ENCODE measurements at regions not wholly inside any gene's neighbourhood (a gene's known extent, or its start where the extent isn't known, plus 50 kb on each side); places are given as distances from the start of the nearest gene placed in this dataset.

GRCh38 chr2:14942987-14943386 lies 310.5 kb downstream of the LRATD1 start:
- Histone ChIP-seq H3K27me3 (replicated peaks; ENCODE audit: control insufficient read depth, insufficient read depth, low read length, poor library complexity, severe bottlenecking) (no peaks in the 10 kb centered on the region), H3K4me3 (ENCODE audit: insufficient read depth, low read depth, low read length, poor library complexity, severe bottlenecking) (no peak overlapping the region), H3K4me1 (ENCODE audit: control insufficient read depth, insufficient read depth, low read length, poor library complexity, severe bottlenecking) (no peaks in the 10 kb centered on the region), H3K9me3 (ENCODE audit: control insufficient read depth, low read length) (no peaks in the 10 kb centered on the region), H3K36me3 (ENCODE audit: control insufficient read depth, insufficient read depth, low read length) (no peaks in the 10 kb centered on the region), H3K27ac (ENCODE audit: insufficient read depth, low read length, poor library complexity, severe bottlenecking) (no peak overlapping the region)
- no peak for DNase-seq

- no peaks in the 10 kb centered on the region for H3K4me1 ChIP-seq (ENCODE audit: control insufficient read depth, insufficient read depth, low read length, poor library complexity, severe bottlenecking)
- H3K27ac ChIP-seq (ENCODE audit: insufficient read depth, low read length, poor library complexity, severe bottlenecking), result no peak overlapping the region
- no peaks in the 10 kb centered on the region for H3K36me3 ChIP-seq (ENCODE audit: control insufficient read depth, insufficient read depth, low read length)
- H3K4me3 ChIP-seq (ENCODE audit: insufficient read depth, low read depth, low read length, poor library complexity, severe bottlenecking), result no peak overlapping the region
- no peaks in the 10 kb centered on the region for H3K27me3 ChIP-seq (replicated peaks; ENCODE audit: control insufficient read depth, insufficient read depth, low read length, poor library complexity, severe bottlenecking)
- no peak for DNase-seq
- H3K9me3 ChIP-seq (ENCODE audit: control insufficient read depth, low read length), result no peaks in the 10 kb centered on the region
Observed at GRCh38 chr2:14944562-14945346, 312.2 kb downstream of the LRATD1 start.

- Histone ChIP-seq H3K27me3 (replicated peaks; ENCODE audit: control insufficient read depth, insufficient read depth, low read length, poor library complexity, severe bottlenecking) (no peaks in the 10 kb centered on the region), H3K9me3 (ENCODE audit: control insufficient read depth, low read length) (no peaks in the 10 kb centered on the region), H3K4me3 (ENCODE audit: insufficient read depth, low read depth, low read length, poor library complexity, severe bottlenecking) (no peak overlapping the region), H3K27ac (ENCODE audit: insufficient read depth, low read length, poor library complexity, severe bottlenecking) (no peak overlapping the region), H3K36me3 (ENCODE audit: control insufficient read depth, insufficient read depth, low read length) (no peaks in the 10 kb centered on the region), H3K4me1 (ENCODE audit: control insufficient read depth, insufficient read depth, low read length, poor library complexity, severe bottlenecking) (no peaks in the 10 kb centered on the region)
- no peak for DNase-seq
Observed at GRCh38 chr2:14951569-14952285, 319.2 kb downstream of the LRATD1 start.

GRCh38 chr2:14952400-14952963 lies 320.0 kb downstream of the LRATD1 start:
- no peaks in the 10 kb centered on the region for H3K4me1 ChIP-seq (ENCODE audit: control insufficient read depth, insufficient read depth, low read length, poor library complexity, severe bottlenecking)
- no peak for DNase-seq
- no peak overlapping the region for H3K4me3 ChIP-seq (ENCODE audit: insufficient read depth, low read depth, low read length, poor library complexity, severe bottlenecking)
- H3K27ac ChIP-seq (ENCODE audit: insufficient read depth, low read length, poor library complexity, severe bottlenecking), result no peak overlapping the region
- H3K9me3 ChIP-seq (ENCODE audit: control insufficient read depth, low read length), result no peaks in the 10 kb centered on the region
- no peaks in the 10 kb centered on the region for H3K27me3 ChIP-seq (replicated peaks; ENCODE audit: control insufficient read depth, insufficient read depth, low read length, poor library complexity, severe bottlenecking)
- no peaks in the 10 kb centered on the region for H3K36me3 ChIP-seq (ENCODE audit: control insufficient read depth, insufficient read depth, low read length)

GRCh38 chr2:14960686-14961324 lies 328.3 kb downstream of the LRATD1 start:
- H3K27ac ChIP-seq (ENCODE audit: insufficient read depth, low read length, poor library complexity, severe bottlenecking), result no peak overlapping the region
- no peaks in the 10 kb centered on the region for H3K4me1 ChIP-seq (ENCODE audit: control insufficient read depth, insufficient read depth, low read length, poor library complexity, severe bottlenecking)
- no peak for DNase-seq
- H3K27me3 ChIP-seq (replicated peaks; ENCODE audit: control insufficient read depth, insufficient read depth, low read length, poor library complexity, severe bottlenecking), result no peaks in the 10 kb centered on the region
- no peaks in the 10 kb centered on the region for H3K36me3 ChIP-seq (ENCODE audit: control insufficient read depth, insufficient read depth, low read length)
- no peak overlapping the region for H3K4me3 ChIP-seq (ENCODE audit: insufficient read depth, low read depth, low read length, poor library complexity, severe bottlenecking)
- H3K9me3 ChIP-seq (ENCODE audit: control insufficient read depth, low read length), result no peaks in the 10 kb centered on the region

GRCh38 chr2:14967729-14968128 lies 335.2 kb downstream of the LRATD1 start:
- H3K4me3 ChIP-seq (ENCODE audit: insufficient read depth, low read depth, low read length, poor library complexity, severe bottlenecking), result no peak overlapping the region
- H3K4me1 ChIP-seq (ENCODE audit: control insufficient read depth, insufficient read depth, low read length, poor library complexity, severe bottlenecking), result no peaks in the 10 kb centered on the region
- no peak for DNase-seq
- H3K27ac ChIP-seq (ENCODE audit: insufficient read depth, low read length, poor library complexity, severe bottlenecking), result no peak overlapping the region
- no peaks in the 10 kb centered on the region for H3K27me3 ChIP-seq (replicated peaks; ENCODE audit: control insufficient read depth, insufficient read depth, low read length, poor library complexity, severe bottlenecking)
- no peaks in the 10 kb centered on the region for H3K36me3 ChIP-seq (ENCODE audit: control insufficient read depth, insufficient read depth, low read length)
- H3K9me3 ChIP-seq (ENCODE audit: control insufficient read depth, low read length), result no peaks in the 10 kb centered on the region

GRCh38 chr2:14975381-14975780 lies 342.9 kb downstream of the LRATD1 start:
- Histone ChIP-seq H3K4me3 (ENCODE audit: insufficient read depth, low read depth, low read length, poor library complexity, severe bottlenecking) (no peak overlapping the region), H3K4me1 (ENCODE audit: control insufficient read depth, insufficient read depth, low read length, poor library complexity, severe bottlenecking) (no peaks in the 10 kb centered on the region), H3K36me3 (ENCODE audit: control insufficient read depth, insufficient read depth, low read length) (no peaks in the 10 kb centered on the region), H3K27me3 (replicated peaks; ENCODE audit: control insufficient read depth, insufficient read depth, low read length, poor library complexity, severe bottlenecking) (no peaks in the 10 kb centered on the region), H3K9me3 (ENCODE audit: control insufficient read depth, low read length) (no peaks in the 10 kb centered on the region), H3K27ac (ENCODE audit: insufficient read depth, low read length, poor library complexity, severe bottlenecking) (no peak overlapping the region)
- DNase-seq, result no peak

- no peak overlapping the region for H3K4me3 ChIP-seq (ENCODE audit: insufficient read depth, low read depth, low read length, poor library complexity, severe bottlenecking)
- no peaks in the 10 kb centered on the region for H3K9me3 ChIP-seq (ENCODE audit: control insufficient read depth, low read length)
- DNase-seq, result no peak
- H3K27ac ChIP-seq (ENCODE audit: insufficient read depth, low read length, poor library complexity, severe bottlenecking), result no peak overlapping the region
- H3K27me3 ChIP-seq (replicated peaks; ENCODE audit: control insufficient read depth, insufficient read depth, low read length, poor library complexity, severe bottlenecking), result no peaks in the 10 kb centered on the region
- no peaks in the 10 kb centered on the region for H3K36me3 ChIP-seq (ENCODE audit: control insufficient read depth, insufficient read depth, low read length)
- no peaks in the 10 kb centered on the region for H3K4me1 ChIP-seq (ENCODE audit: control insufficient read depth, insufficient read depth, low read length, poor library complexity, severe bottlenecking)
Observed at GRCh38 chr2:14977021-14977420, 344.5 kb downstream of the LRATD1 start.

- no peaks in the 10 kb centered on the region for H3K9me3 ChIP-seq (ENCODE audit: control insufficient read depth, low read length)
- H3K36me3 ChIP-seq (ENCODE audit: control insufficient read depth, insufficient read depth, low read length), result no peaks in the 10 kb centered on the region
- no peak for DNase-seq
- H3K4me1 ChIP-seq (ENCODE audit: control insufficient read depth, insufficient read depth, low read length, poor library complexity, severe bottlenecking), result no peaks in the 10 kb centered on the region
- no peak overlapping the region for H3K27ac ChIP-seq (ENCODE audit: insufficient read depth, low read length, poor library complexity, severe bottlenecking)
- no peak overlapping the region for H3K4me3 ChIP-seq (ENCODE audit: insufficient read depth, low read depth, low read length, poor library complexity, severe bottlenecking)
- no peaks in the 10 kb centered on the region for H3K27me3 ChIP-seq (replicated peaks; ENCODE audit: control insufficient read depth, insufficient read depth, low read length, poor library complexity, severe bottlenecking)
Observed at GRCh38 chr2:14978845-14979244, 346.3 kb downstream of the LRATD1 start.

- Histone ChIP-seq H3K36me3 (ENCODE audit: control insufficient read depth, insufficient read depth, low read length) (no peaks in the 10 kb centered on the region), H3K27ac (ENCODE audit: insufficient read depth, low read length, poor library complexity, severe bottlenecking) (no peak overlapping the region), H3K4me3 (ENCODE audit: insufficient read depth, low read depth, low read length, poor library complexity, severe bottlenecking) (no peak overlapping the region), H3K9me3 (ENCODE audit: control insufficient read depth, low read length) (no peaks in the 10 kb centered on the region), H3K27me3 (replicated peaks; ENCODE audit: control insufficient read depth, insufficient read depth, low read length, poor library complexity, severe bottlenecking) (no peaks in the 10 kb centered on the region), H3K4me1 (ENCODE audit: control insufficient read depth, insufficient read depth, low read length, poor library complexity, severe bottlenecking) (no peaks in the 10 kb centered on the region)
- DNase-seq, result no peak
Observed at GRCh38 chr2:14982790-14983189, 350.3 kb downstream of the LRATD1 start.

Data from effector memory CD4-positive, alpha-beta T cell (primary cell).